WERI-Rb-1 (cell line): ENCODE measurements at regions not wholly inside any gene's neighbourhood (a gene's known extent, or its start where the extent isn't known, plus 50 kb on each side); places are given as distances from the start of the nearest gene placed in this dataset.

Source experiments
- DNase-seq: peaks from one replicate; pipeline ENCODE4 v3.0.0-alpha.2; 2020
- H3K27ac ChIP-seq: fragments of 250-450 bp; sonication (Bioruptor Pico); 2 replicates; pipeline ENCODE4 v1.5.1; 2020; ENCODE audit warnings: mild to moderate bottlenecking, moderate library complexity
- H3K27me3 ChIP-seq: fragments of 250-450 bp; sonication (Bioruptor Pico); 2 replicates; pipeline ENCODE4 v1.5.1; 2021; ENCODE audit warnings: mild to moderate bottlenecking, low read depth, moderate library complexity; ENCODE audit not compliant: insufficient read depth, severe bottlenecking
- H3K36me3 ChIP-seq: fragments of 250-450 bp; sonication (Bioruptor Pico); 2 replicates; pipeline ENCODE4 v1.5.1; 2020; ENCODE audit warnings: mild to moderate bottlenecking, moderate library complexity
- H3K4me3 ChIP-seq: 2 replicates; pipeline ENCODE4 v1.5.1; 2011; ENCODE audit warnings: low read depth, mild to moderate bottlenecking, control low read depth, low read length
- H3K9me3 ChIP-seq: fragments of 250-450 bp; sonication (Bioruptor Pico); 2 replicates; pipeline ENCODE4 v1.5.1; 2021; ENCODE audit warnings: mild to moderate bottlenecking, moderate library complexity; ENCODE audit not compliant: severe bottlenecking
- TF ChIP-seq, protein P1 (sequence below): IDR thresholded peaks from 2 replicates; pipeline ENCODE4 v1.5.1; 2011; ENCODE audit warnings: low read depth, mild to moderate bottlenecking, control low read depth, inconsistent platforms, low read length

GRCh38 chr19:13557756-13558398 is 51.6 kb upstream of the CACNA1A start:
- no peak for DNase-seq

GRCh38 chr19:13556552-13556951 is 50.3 kb upstream of the CACNA1A start:
- H3K36me3 ChIP-seq, result no peaks in the 10 kb centered on the region
- H3K9me3 ChIP-seq, result no peaks in the 10 kb centered on the region
- DNase-seq, result no peak
- no peak overlapping the region for H3K4me3 ChIP-seq
- H3K27me3 ChIP-seq, result peaks cover 69% of the 10 kb centered on the region
- TF ChIP-seq, protein P1, sequence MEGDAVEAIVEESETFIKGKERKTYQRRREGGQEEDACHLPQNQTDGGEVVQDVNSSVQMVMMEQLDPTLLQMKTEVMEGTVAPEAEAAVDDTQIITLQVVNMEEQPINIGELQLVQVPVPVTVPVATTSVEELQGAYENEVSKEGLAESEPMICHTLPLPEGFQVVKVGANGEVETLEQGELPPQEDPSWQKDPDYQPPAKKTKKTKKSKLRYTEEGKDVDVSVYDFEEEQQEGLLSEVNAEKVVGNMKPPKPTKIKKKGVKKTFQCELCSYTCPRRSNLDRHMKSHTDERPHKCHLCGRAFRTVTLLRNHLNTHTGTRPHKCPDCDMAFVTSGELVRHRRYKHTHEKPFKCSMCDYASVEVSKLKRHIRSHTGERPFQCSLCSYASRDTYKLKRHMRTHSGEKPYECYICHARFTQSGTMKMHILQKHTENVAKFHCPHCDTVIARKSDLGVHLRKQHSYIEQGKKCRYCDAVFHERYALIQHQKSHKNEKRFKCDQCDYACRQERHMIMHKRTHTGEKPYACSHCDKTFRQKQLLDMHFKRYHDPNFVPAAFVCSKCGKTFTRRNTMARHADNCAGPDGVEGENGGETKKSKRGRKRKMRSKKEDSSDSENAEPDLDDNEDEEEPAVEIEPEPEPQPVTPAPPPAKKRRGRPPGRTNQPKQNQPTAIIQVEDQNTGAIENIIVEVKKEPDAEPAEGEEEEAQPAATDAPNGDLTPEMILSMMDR, result no peak
- H3K27ac ChIP-seq, result no peak overlapping the region

More at GRCh38 chr19:13557756-13558398, 51.6 kb upstream of the CACNA1A start:
- Histone ChIP-seq H3K36me3 (no peaks in the 10 kb centered on the region), H3K27me3 (peaks cover 72% of the 10 kb centered on the region), H3K27ac (no peak overlapping the region), H3K4me3 (no peak overlapping the region), H3K9me3 (no peaks in the 10 kb centered on the region)
- TF ChIP-seq, protein P1, result no peak
